Upper lobe of left lung (tissue), 4 donors: ENCODE measurements at regions not wholly inside any gene's neighbourhood (a gene's known extent, or its start where the extent isn't known, plus 50 kb on each side); places are given as distances from the start of the nearest gene placed in this dataset.

ENCODE experiments used
- POLR2A ChIP-seq, 4 donors: fragments of 450-650 bp; IDR thresholded peaks; one replicate each; pipeline ENCODE4 v1.5.1; 2016 to 2017; ENCODE audit warnings: antibody characterized with exemption in 4 of 4, mild to moderate bottlenecking in 2 of 4
- POLR2AphosphoS5 ChIP-seq, 2 donors: sonication (generic); formaldehyde crosslinking; IDR thresholded peaks; one replicate each; pipeline ENCODE4 v1.5.1; 2017; ENCODE audit warnings: antibody characterized with exemption in 2 of 2

GRCh38 chr6:168774381-168774780 is 333.4 kb downstream of the SMOC2 start:
- TF ChIP-seq POLR2AphosphoS5 (IDR thresholded peaks at IDR 0.05) (no peak), POLR2A (IDR thresholded peaks at IDR 0.05) (no peak)
